H9 (cell line): ENCODE measurements at regions not wholly inside any gene's neighbourhood (a gene's known extent, or its start where the extent isn't known, plus 50 kb on each side); places are given as distances from the start of the nearest gene placed in this dataset.

ENCODE experiments used
- DNase-seq: peaks from one replicate; pipeline ENCODE4 v3.0.0-alpha.2; 2017
- H2AFZ ChIP-seq: one replicate; pipeline ENCODE4 v1.6.1; 2013; ENCODE audit warnings: mild to moderate bottlenecking, low read length, control low read depth, moderate library complexity
- H2AK5ac ChIP-seq: 2 replicates; pipeline ENCODE4 v1.6.1; 2013; ENCODE audit warnings: low read length, control low read depth, mixed read lengths; ENCODE audit not compliant: insufficient read length
- H2BK120ac ChIP-seq: one replicate; pipeline ENCODE4 v1.6.1; 2013; ENCODE audit warnings: low read depth, mild to moderate bottlenecking, low read length, control low read depth, inconsistent platforms; ENCODE audit not compliant: poor library complexity, severe bottlenecking
- H2BK12ac ChIP-seq: 2 replicates; pipeline ENCODE4 v1.6.1; 2013; ENCODE audit warnings: low read length, control low read depth, mixed read lengths, low read depth; ENCODE audit not compliant: insufficient read length
- H2BK15ac ChIP-seq: 2 replicates; pipeline ENCODE4 v1.6.1; 2013; ENCODE audit warnings: low read depth, low read length, control low read depth
- H2BK20ac ChIP-seq: one replicate; pipeline ENCODE4 v1.6.1; 2013; ENCODE audit warnings: low read depth, mild to moderate bottlenecking, low read length, control low read depth, inconsistent platforms; ENCODE audit not compliant: poor library complexity, severe bottlenecking
- H2BK5ac ChIP-seq: 2 replicates; pipeline ENCODE4 v1.6.1; 2013; ENCODE audit warnings: low read length, control low read depth, mixed read lengths; ENCODE audit not compliant: insufficient read length
- H3K14ac ChIP-seq: 2 replicates; pipeline ENCODE4 v1.6.1; 2013; ENCODE audit warnings: low read length, control low read depth; ENCODE audit not compliant: insufficient read depth
- H3K18ac ChIP-seq: 2 replicates; pipeline ENCODE4 v1.6.1; 2013; ENCODE audit warnings: low read depth, mild to moderate bottlenecking, mixed read lengths, low read length, control low read depth; ENCODE audit not compliant: insufficient read length
- H3K23ac ChIP-seq: 2 replicates; pipeline ENCODE4 v1.6.1; 2013; ENCODE audit warnings: low read length, control low read depth, mixed read lengths, low read depth; ENCODE audit not compliant: insufficient read length
- H3K23me2 ChIP-seq: 2 replicates; pipeline ENCODE4 v1.6.1; 2013; ENCODE audit warnings: low read depth, mild to moderate bottlenecking, mixed read lengths, low read length, control low read depth; ENCODE audit not compliant: insufficient read length, poor library complexity, severe bottlenecking
- H3K27ac ChIP-seq: 2 replicates; pipeline ENCODE4 v1.5.1; 2013; ENCODE audit warnings: low read length, control low read depth, mixed read lengths, low read depth; ENCODE audit not compliant: insufficient read length
- H3K27me3 ChIP-seq: 2 replicates; pipeline ENCODE4 v1.6.1; 2013; ENCODE audit warnings: low read length, control low read depth, inconsistent platforms; ENCODE audit not compliant: insufficient read depth
- H3K4ac ChIP-seq: 2 replicates; pipeline ENCODE4 v1.6.1; 2013; ENCODE audit warnings: low read depth, mild to moderate bottlenecking, control low read depth, inconsistent platforms, low read length, moderate library complexity
- H3K4me1 ChIP-seq: 2 replicates; pipeline ENCODE4 v1.6.1; 2013; ENCODE audit warnings: low read length, control low read depth, inconsistent platforms; ENCODE audit not compliant: insufficient read depth
- H3K4me2 ChIP-seq: 2 replicates; pipeline ENCODE4 v1.6.1; 2013; ENCODE audit warnings: low read length, control low read depth, mixed read lengths; ENCODE audit not compliant: insufficient read length, insufficient read depth
- H3K56ac ChIP-seq: 2 replicates; pipeline ENCODE4 v1.6.1; 2013; ENCODE audit warnings: low read depth, mild to moderate bottlenecking, mixed read lengths, low read length, control low read depth; ENCODE audit not compliant: insufficient read length
- H3K79me1 ChIP-seq: 2 replicates; pipeline ENCODE4 v1.6.1; 2013; ENCODE audit warnings: low read depth, mild to moderate bottlenecking, moderate library complexity, low read length, control low read depth, inconsistent platforms; ENCODE audit not compliant: insufficient read depth, poor library complexity, severe bottlenecking
- H3K79me2 ChIP-seq: 2 replicates; pipeline ENCODE4 v1.6.1; 2013; ENCODE audit warnings: low read length, control low read depth, inconsistent platforms; ENCODE audit not compliant: insufficient read depth
- H3K9ac ChIP-seq: 2 replicates; pipeline ENCODE4 v1.6.1; 2013; ENCODE audit warnings: low read length, control low read depth, mixed read lengths; ENCODE audit not compliant: insufficient read length; ENCODE audit errors: extremely low read depth
- H3K9me3 ChIP-seq: one replicate; pipeline ENCODE4 v1.6.1; 2013; ENCODE audit warnings: low read depth, low read length, inconsistent platforms; ENCODE audit not compliant: control insufficient read depth
- H3T11ph ChIP-seq: one replicate; pipeline ENCODE4 v1.6.1; 2013; ENCODE audit warnings: mild to moderate bottlenecking, low read length, control low read depth, inconsistent platforms
- H4K20me1 ChIP-seq: one replicate; pipeline ENCODE4 v1.6.1; 2013; ENCODE audit not compliant: control insufficient read depth, insufficient read length, insufficient read depth
- H4K5ac ChIP-seq: 2 replicates; pipeline ENCODE4 v1.6.1; 2013; ENCODE audit warnings: low read depth, mild to moderate bottlenecking, mixed read lengths, low read length, control low read depth; ENCODE audit not compliant: insufficient read length
- H4K8ac ChIP-seq: replicated peaks from 2 replicates; pipeline ENCODE4 v1.6.1; 2013; ENCODE audit warnings: low read length, control low read depth, mixed read lengths, low read depth; ENCODE audit not compliant: insufficient read length
- H4K91ac ChIP-seq: 2 replicates; pipeline ENCODE4 v1.6.1; 2013; ENCODE audit warnings: low read depth, mild to moderate bottlenecking, moderate library complexity, mixed read lengths, low read length, control low read depth; ENCODE audit not compliant: insufficient read length
- H3K27ac Mint-ChIP-seq, 3 experiments: 2 replicates in 2 of 3; 3 replicates in 1 of 3; pipeline ENCODE4 v1.8.0; 2020 to 2021; ENCODE audit warnings: mixed read lengths in 3 of 3, mild to moderate bottlenecking in 1 of 3, moderate library complexity in 1 of 3
- H3K27me3 Mint-ChIP-seq: 2 replicates; pipeline ENCODE4 v1.8.0; 2021; ENCODE audit warnings: low read depth, mild to moderate bottlenecking, moderate library complexity, mixed read lengths
- H3K36me3 Mint-ChIP-seq, 3 experiments: 2 replicates in 2 of 3; 3 replicates in 1 of 3; pipeline ENCODE4 v1.8.0; 2020 to 2021; ENCODE audit warnings: low read depth in 3 of 3, mixed read lengths in 3 of 3; ENCODE audit not compliant: insufficient read depth in 1 of 3
- H3K4me1 Mint-ChIP-seq, 2 experiments: 2 replicates each; pipeline ENCODE4 v1.8.0; 2020; ENCODE audit warnings: mixed read lengths in 2 of 2
- H3K4me3 Mint-ChIP-seq, 2 experiments: 2 replicates in 1 of 2; 3 replicates in 1 of 2; pipeline ENCODE4 v1.8.0; 2020 to 2021; ENCODE audit warnings: mild to moderate bottlenecking in 2 of 2, mixed read lengths in 2 of 2, moderate library complexity in 1 of 2
- H3K9me3 Mint-ChIP-seq, 2 experiments: 2 replicates in 1 of 2; 3 replicates in 1 of 2; pipeline ENCODE4 v1.8.0; 2020; ENCODE audit warnings: mild to moderate bottlenecking in 2 of 2, mixed read lengths in 2 of 2, moderate library complexity in 1 of 2
- CTCF ChIP-seq: fragments of 200-600 bp; sonication (generic); conservative IDR thresholded peaks from 3 replicates; pipeline ENCODE4 v1.8.0; 2021; ENCODE audit warnings: antibody characterized with exemption, mild to moderate bottlenecking
- WGBS: extraction: QIAGEN DNeasy Blood & Tissue Kit; methylation state at CpG from one replicate; pipeline ENCODE4 v1.1.7; 2013; ENCODE audit warnings: missing lambda C conversion rate, low lambda C conversion rate, mixed read lengths; ENCODE audit not compliant: insufficient read length; ENCODE audit errors: extremely low coverage; 5-methylcytosine and 5-hydroxymethylcytosine counted together

GRCh38 chr9:1427875-1428274, 377.7 kb downstream of the DMRT2 start:
- H3K4ac ChIP-seq: no peak overlapping the region
- Mint-ChIP-seq H3K36me3 (peaks cover 0 to 12% (median 0%) of the 10 kb centered on the region in 3 experiments; a peak in 2 of 7 replicates), H3K4me1 (no peaks in the 10 kb centered on the region), H3K4me3 (no peak overlapping the region), H3K9me3 (peaks cover 27 to 61% of the 10 kb centered on the region in 2 experiments), H3K27me3 (peaks cover 11% of the 10 kb centered on the region), H3K27ac (no peak overlapping the region)
- H2BK15ac ChIP-seq: no peak overlapping the region
- H3K9ac ChIP-seq: no peak overlapping the region
- no peak for DNase-seq
- H3T11ph ChIP-seq: no peak overlapping the region
- peaks cover 19% of the 10 kb centered on the region for H3K9me3 ChIP-seq
- H2BK12ac ChIP-seq: no peak overlapping the region
- H4K5ac ChIP-seq: no peak overlapping the region
- H4K91ac ChIP-seq: no peak overlapping the region
- no CpG with 5 or more reads among the region's 2 CpGs for WGBS
- H3K14ac ChIP-seq: no peak overlapping the region
- no peak overlapping the region for H3K18ac ChIP-seq
- H3K56ac ChIP-seq: no peak overlapping the region
- H2BK20ac ChIP-seq: no peak overlapping the region
- no peak overlapping the region for H3K27ac ChIP-seq
- no peak overlapping the region for H3K4me2 ChIP-seq
- H2BK120ac ChIP-seq: no peak overlapping the region
- no peak overlapping the region for H2BK5ac ChIP-seq
- H3K23me2 ChIP-seq: no peaks in the 10 kb centered on the region
- no peak for TF ChIP-seq CTCF
- H3K79me1 ChIP-seq: no peaks in the 10 kb centered on the region
- H2AFZ ChIP-seq: no peak overlapping the region
- no peaks in the 10 kb centered on the region for H4K20me1 ChIP-seq
- H3K27me3 ChIP-seq: no peaks in the 10 kb centered on the region
- H4K8ac ChIP-seq: no peak overlapping the region
- H3K79me2 ChIP-seq: no peaks in the 10 kb centered on the region
- no peak overlapping the region for H2AK5ac ChIP-seq
- no peak overlapping the region for H3K23ac ChIP-seq
- H3K4me1 ChIP-seq: no peaks in the 10 kb centered on the region
